Brain microvascular endothelial cell (primary cell): ENCODE measurements at regions not wholly inside any gene's neighbourhood (a gene's known extent, or its start where the extent isn't known, plus 50 kb on each side); places are given as distances from the start of the nearest gene placed in this dataset.

Experiments used
- DNase-seq: peaks from one replicate; pipeline ENCODE4 v3.0.0-alpha.2; 2020
- H3K27ac ChIP-seq: fragments of 250-450 bp; sonication (Bioruptor Pico); 2 replicates; pipeline ENCODE4 v1.5.1; 2020; ENCODE audit warnings: mild to moderate bottlenecking, moderate library complexity
- H3K27me3 ChIP-seq: fragments of 250-450 bp; sonication (Bioruptor Pico); replicated peaks from 2 replicates; pipeline ENCODE4 v1.5.1; 2020; ENCODE audit warnings: mild to moderate bottlenecking
- H3K36me3 ChIP-seq: fragments of 250-450 bp; sonication (Bioruptor Pico); replicated peaks from 2 replicates; pipeline ENCODE4 v1.5.1; 2020; ENCODE audit warnings: mild to moderate bottlenecking
- H3K4me3 ChIP-seq: 2 replicates; pipeline ENCODE4 v1.5.1; 2011; ENCODE audit warnings: low read depth, mild to moderate bottlenecking, control low read depth, low read length, moderate library complexity
- in situ Hi-C: cut with HindIII; loops from 2 replicates; pipeline ENCODE4 v1.10.0; 2017; ENCODE audit warnings: low sequenced_read_pairs, low pct_ligation_motif_present
- TF ChIP-seq, protein P1 (sequence below): IDR thresholded peaks from 2 replicates; pipeline ENCODE4 v1.5.1; 2011; ENCODE audit warnings: low read depth, mild to moderate bottlenecking, moderate library complexity, low read length, control low read depth, inconsistent platforms; ENCODE audit errors: missing control alignments

DNA sequence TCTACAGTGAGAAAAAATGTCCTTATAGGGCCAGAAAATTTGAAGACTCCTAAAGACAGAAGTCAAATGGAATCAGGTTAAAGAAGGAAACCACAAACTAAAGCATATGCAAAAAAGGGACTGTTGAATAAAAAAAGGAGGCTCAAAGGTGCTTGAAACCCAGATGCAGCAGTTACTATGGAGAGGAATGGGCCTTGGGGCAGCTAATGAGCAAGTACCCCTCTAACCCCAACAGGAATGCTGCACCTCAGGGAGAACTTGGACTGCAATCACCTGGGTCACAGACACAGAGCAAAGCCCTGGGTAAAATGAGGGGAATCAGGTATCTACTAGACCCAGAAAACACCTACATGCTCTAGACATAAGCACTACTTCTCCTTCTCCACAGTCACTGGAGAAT lies 313.9 kb downstream of the UBE3D start:
- Histone ChIP-seq H3K27ac (no peak overlapping the region), H3K27me3 (no peaks in the 10 kb centered on the region), H3K4me3 (no peak overlapping the region), H3K36me3 (no peaks in the 10 kb centered on the region)
- in situ Hi-C loops, result no loop called here
- DNase-seq, result no peak
- TF ChIP-seq, protein P1, sequence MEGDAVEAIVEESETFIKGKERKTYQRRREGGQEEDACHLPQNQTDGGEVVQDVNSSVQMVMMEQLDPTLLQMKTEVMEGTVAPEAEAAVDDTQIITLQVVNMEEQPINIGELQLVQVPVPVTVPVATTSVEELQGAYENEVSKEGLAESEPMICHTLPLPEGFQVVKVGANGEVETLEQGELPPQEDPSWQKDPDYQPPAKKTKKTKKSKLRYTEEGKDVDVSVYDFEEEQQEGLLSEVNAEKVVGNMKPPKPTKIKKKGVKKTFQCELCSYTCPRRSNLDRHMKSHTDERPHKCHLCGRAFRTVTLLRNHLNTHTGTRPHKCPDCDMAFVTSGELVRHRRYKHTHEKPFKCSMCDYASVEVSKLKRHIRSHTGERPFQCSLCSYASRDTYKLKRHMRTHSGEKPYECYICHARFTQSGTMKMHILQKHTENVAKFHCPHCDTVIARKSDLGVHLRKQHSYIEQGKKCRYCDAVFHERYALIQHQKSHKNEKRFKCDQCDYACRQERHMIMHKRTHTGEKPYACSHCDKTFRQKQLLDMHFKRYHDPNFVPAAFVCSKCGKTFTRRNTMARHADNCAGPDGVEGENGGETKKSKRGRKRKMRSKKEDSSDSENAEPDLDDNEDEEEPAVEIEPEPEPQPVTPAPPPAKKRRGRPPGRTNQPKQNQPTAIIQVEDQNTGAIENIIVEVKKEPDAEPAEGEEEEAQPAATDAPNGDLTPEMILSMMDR, result no peak

DNA sequence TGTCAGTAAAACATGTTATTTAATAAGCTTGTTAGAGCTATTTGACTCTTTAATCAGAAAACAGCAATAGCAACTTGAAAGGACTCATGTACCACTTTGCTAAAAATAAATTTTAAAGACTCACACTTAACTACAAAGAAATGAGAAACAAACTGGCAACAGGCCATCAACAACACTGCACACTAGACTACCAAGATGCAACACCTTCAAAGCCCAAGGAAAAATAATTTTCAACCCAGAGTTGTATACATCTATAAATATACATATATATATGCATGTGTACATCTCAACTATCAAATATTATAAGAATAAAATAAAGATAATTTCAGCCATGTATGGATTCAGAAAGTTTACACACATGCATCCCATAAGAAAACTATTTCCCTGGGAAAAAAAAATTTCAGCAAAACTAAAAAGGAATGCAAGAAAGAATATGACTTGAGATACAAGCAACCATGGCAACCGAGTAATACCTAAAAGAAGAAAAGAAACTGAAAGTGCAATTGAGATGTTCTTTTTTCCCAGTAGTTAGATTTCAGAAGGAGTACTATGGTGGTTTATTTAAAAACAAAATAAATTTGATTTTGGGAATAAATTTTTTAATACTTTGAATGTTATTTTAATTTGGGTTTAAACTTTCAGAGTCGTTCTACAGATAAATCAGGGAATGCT lies 303.8 kb downstream of the UBE3D start:
- TF ChIP-seq, protein P1, result no peak
- Histone ChIP-seq H3K27me3 (no peaks in the 10 kb centered on the region), H3K27ac (no peak overlapping the region), H3K36me3 (no peaks in the 10 kb centered on the region), H3K4me3 (no peak overlapping the region)
- in situ Hi-C loops, result no loop called here
- peak; percentile 7 for DNase-seq

GRCh38 chr6:82766476-82766875 lies 299.2 kb downstream of the UBE3D start:
- TF ChIP-seq, protein P1, result no peak
- in situ Hi-C loops, result no loop called here

DNA sequence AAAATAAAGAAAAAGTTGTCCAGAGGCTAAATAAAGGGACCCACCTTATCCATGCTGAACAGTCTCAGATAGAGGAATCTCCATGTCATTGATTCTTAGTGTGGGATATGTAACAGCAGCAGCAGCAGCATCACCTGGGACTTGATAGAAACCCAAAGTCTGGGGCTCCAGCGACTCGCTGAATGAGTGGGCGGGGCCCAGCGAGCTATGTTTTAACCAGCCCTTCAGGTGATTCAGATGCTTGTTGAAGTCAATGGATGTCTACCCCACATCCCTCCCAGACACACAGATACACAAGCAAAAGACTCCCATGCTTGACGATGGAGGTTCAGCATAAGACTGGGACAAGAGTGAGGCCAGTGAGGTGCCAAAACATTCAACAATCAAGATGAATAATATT lies 298.6 kb downstream of the UBE3D start:
- Histone ChIP-seq H3K27ac (no peak overlapping the region), H3K27me3 (no peaks in the 10 kb centered on the region), H3K36me3 (no peaks in the 10 kb centered on the region), H3K4me3 (no peak overlapping the region)
- TF ChIP-seq, protein P1, result no peak
- DNase-seq, result no peak
- in situ Hi-C loops, result no loop called here

More at GRCh38 chr6:82766476-82766875, 299.2 kb downstream of the UBE3D start:
- Histone ChIP-seq H3K4me3 (no peak overlapping the region), H3K36me3 (no peaks in the 10 kb centered on the region), H3K27ac (no peak overlapping the region), H3K27me3 (no peaks in the 10 kb centered on the region)
- DNase-seq, result no peak

DNA sequence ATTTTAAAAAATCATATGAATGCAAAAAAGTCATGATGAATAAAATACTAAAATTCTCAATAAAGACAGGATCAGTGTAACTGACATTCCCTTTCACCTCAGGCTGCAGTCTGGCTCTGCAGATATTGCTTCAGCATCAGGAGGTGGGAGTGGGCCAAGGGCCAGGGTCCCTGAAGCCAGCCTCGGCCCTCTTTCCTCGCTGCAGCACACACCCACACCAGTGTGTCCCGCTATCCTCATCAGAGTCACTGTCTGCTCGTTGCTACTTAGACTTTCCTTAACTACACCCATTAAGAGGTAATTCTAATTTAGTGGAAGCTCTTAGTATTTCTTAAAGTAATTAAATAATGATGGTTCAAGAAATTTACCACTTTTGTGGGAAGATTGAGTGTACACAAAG lies 298.2 kb downstream of the UBE3D start:
- H3K27me3 ChIP-seq, result no peaks in the 10 kb centered on the region
- H3K36me3 ChIP-seq, result no peaks in the 10 kb centered on the region
- TF ChIP-seq, protein P1, result no peak
- in situ Hi-C loops, result no loop called here
- H3K4me3 ChIP-seq, result no peak overlapping the region
- H3K27ac ChIP-seq, result no peak overlapping the region
- no peak for DNase-seq
